PC-9 (cell line): ENCODE measurements at regions not wholly inside any gene's neighbourhood (a gene's known extent, or its start where the extent isn't known, plus 50 kb on each side); places are given as distances from the start of the nearest gene placed in this dataset.

Source experiments
- BruUV-seq: library from RNA; stranded (reverse); fragments of 400-500 nt; replicated peaks from 2 replicates; lab custom pipeline; 2021; lab: Mats Ljungman, UMichigan
- CTCF ChIA-PET: fragments of 300-600 bp; sonication (Branson Sonifier 250); formaldehyde crosslinking; loops from one replicate; lab custom pipeline; 2022; ENCODE audit warnings: antibody characterized with exemption; lab: Charles Lee
- POLR2A ChIA-PET: fragments of 300-600 bp; sonication (Branson Sonifier 250); formaldehyde crosslinking; loops from one replicate; lab custom pipeline; 2022; ENCODE audit warnings: antibody characterized with exemption; ENCODE audit not compliant: unreplicated experiment; lab: Charles Lee
- DNase-seq, 2 experiments: peaks; one replicate each; pipeline versions ENCODE4 v3.0.0 to v3.0.0-alpha.2; 2015 to 2022; ENCODE audit warnings: mixed read lengths in 1 of 2
- H2AFZ ChIP-seq: fragments of 200-600 bp; sonication (generic); 2 replicates; pipeline ENCODE4 v1.8.1; 2017; ENCODE audit warnings: antibody characterized with exemption
- H3F3A ChIP-seq: fragments of 200-600 bp; sonication (generic); 2 replicates; pipeline ENCODE4 v1.8.1; 2017; ENCODE audit warnings: antibody characterized with exemption, mild to moderate bottlenecking, low read depth; ENCODE audit not compliant: insufficient read depth
- H3K27ac ChIP-seq: fragments of 200-600 bp; sonication (generic); 2 replicates; pipeline ENCODE4 v1.6.1; 2016; ENCODE audit warnings: mixed run types
- H3K27me3 ChIP-seq: fragments of 200-600 bp; sonication (generic); 2 replicates; pipeline ENCODE4 v1.6.1; 2016; ENCODE audit warnings: low read depth, mixed run types; ENCODE audit not compliant: insufficient read depth
- H3K36me3 ChIP-seq: fragments of 200-600 bp; sonication (generic); 2 replicates; pipeline ENCODE4 v1.6.1; 2016; ENCODE audit warnings: low read depth, mixed run types
- H3K4me1 ChIP-seq: fragments of 200-600 bp; sonication (generic); replicated peaks from 2 replicates; pipeline ENCODE4 v1.6.1; 2016; ENCODE audit warnings: mixed run types; ENCODE audit not compliant: insufficient read depth
- H3K4me2 ChIP-seq: fragments of 200-600 bp; sonication (generic); 2 replicates; pipeline ENCODE4 v1.6.1; 2017; ENCODE audit warnings: mixed run types
- H3K4me3 ChIP-seq: fragments of 200-600 bp; sonication (generic); 2 replicates; pipeline ENCODE4 v1.6.1; 2016; ENCODE audit warnings: mixed run types
- H3K79me2 ChIP-seq: fragments of 200-600 bp; sonication (generic); 2 replicates; pipeline ENCODE4 v1.6.1; 2017; ENCODE audit warnings: low read depth, mixed run types
- H3K9me2 ChIP-seq: fragments of 200-600 bp; sonication (generic); 2 replicates; pipeline ENCODE4 v1.8.1; 2017; ENCODE audit warnings: mild to moderate bottlenecking; ENCODE audit not compliant: insufficient read depth
- H3K9me3 ChIP-seq: fragments of 200-600 bp; sonication (generic); 2 replicates; pipeline ENCODE4 v1.8.1; 2016; ENCODE audit warnings: low read depth; ENCODE audit not compliant: insufficient read depth
- H4K20me1 ChIP-seq: fragments of 200-600 bp; sonication (generic); 2 replicates; pipeline ENCODE4 v1.8.1; 2017; ENCODE audit not compliant: insufficient read depth
- CTCF ChIP-seq: fragments of 200-600 bp; sonication (generic); conservative IDR thresholded peaks from 2 replicates; pipeline ENCODE4 v1.6.1; 2017; ENCODE audit warnings: mixed run types, antibody characterized with exemption, mild to moderate bottlenecking, moderate library complexity
- EZH2 ChIP-seq: fragments of 200-600 bp; sonication (generic); IDR thresholded peaks from 2 replicates; pipeline ENCODE4 v1.8.0; 2017; ENCODE audit warnings: antibody characterized with exemption, low read depth
- intact Hi-C: fragments of 100-400 bp; cut with micrococcal nuclease; formaldehyde crosslinking; loops from one replicate; pipeline ENCODE4 v1.10.0; 2022; ENCODE audit not compliant: unreplicated experiment

- no peaks in the 10 kb centered on the region for H3K36me3 ChIP-seq
- BruUV-seq = no TSS peak
- H3K4me3 ChIP-seq = no peak overlapping the region
- DNase-seq = no peak
- H3K27me3 ChIP-seq = no peaks in the 10 kb centered on the region
- H3F3A ChIP-seq = no peaks in the 10 kb centered on the region
- POLR2A ChIA-PET = no interaction called here
- no peaks in the 10 kb centered on the region for H3K9me2 ChIP-seq
- H3K9me3 ChIP-seq = no peaks in the 10 kb centered on the region
- intact Hi-C loops = no loop called here
- no peaks in the 10 kb centered on the region for H3K4me1 ChIP-seq
- no peak for TF ChIP-seq EZH2
- no peaks in the 10 kb centered on the region for H4K20me1 ChIP-seq
- H3K27ac ChIP-seq = no peak overlapping the region
- no peak overlapping the region for H2AFZ ChIP-seq
- no peaks in the 10 kb centered on the region for H3K79me2 ChIP-seq
- H3K4me2 ChIP-seq = no peak overlapping the region
- CTCF ChIA-PET = no interaction called here
These were observed 61.6 kb upstream of the TBX20 start for GRCh38 chr7:35315517-35315916.

GRCh38 chr7:35314354-35314753 is 60.5 kb upstream of the TBX20 start:
- no peak for TF ChIP-seq EZH2
- no peak for TF ChIP-seq CTCF
- Histone ChIP-seq H3F3A (no peaks in the 10 kb centered on the region), H3K79me2 (no peaks in the 10 kb centered on the region), H3K27me3 (no peaks in the 10 kb centered on the region), H4K20me1 (no peaks in the 10 kb centered on the region), H3K4me1 (no peaks in the 10 kb centered on the region), H2AFZ (no peak overlapping the region), H3K4me3 (no peak overlapping the region), H3K4me2 (no peak overlapping the region), H3K9me3 (no peaks in the 10 kb centered on the region), H3K27ac (no peak overlapping the region), H3K9me2 (no peaks in the 10 kb centered on the region), H3K36me3 (no peaks in the 10 kb centered on the region)
- ChIA-PET CTCF (no interaction called here), POLR2A (no interaction called here)
- no peak for DNase-seq
- BruUV-seq = no TSS peak
- intact Hi-C loops = no loop called here

- Histone ChIP-seq H3K36me3 (no peaks in the 10 kb centered on the region), H3K79me2 (no peaks in the 10 kb centered on the region), H4K20me1 (no peaks in the 10 kb centered on the region), H2AFZ (peak overlapping the region; percentile 24; the same call in 1 of the 2 replicates), H3K9me2 (no peaks in the 10 kb centered on the region), H3K9me3 (no peaks in the 10 kb centered on the region), H3K27ac (no peak overlapping the region), H3K4me1 (no peaks in the 10 kb centered on the region), H3K4me3 (no peak overlapping the region), H3K4me2 (no peak overlapping the region), H3K27me3 (no peaks in the 10 kb centered on the region), H3F3A (no peaks in the 10 kb centered on the region)
- no peak for DNase-seq
- CTCF ChIA-PET = no interaction called here
- POLR2A ChIA-PET = no interaction called here
- no TSS peak for BruUV-seq
- no peak for TF ChIP-seq EZH2
- TF ChIP-seq CTCF = no peak
- intact Hi-C loops = no loop called here
These were observed 59.7 kb upstream of the TBX20 start for GRCh38 chr7:35313575-35313974.
